Coronary artery (tissue), 2 donors: ENCODE measurements at regions not wholly inside any gene's neighbourhood (a gene's known extent, or its start where the extent isn't known, plus 50 kb on each side); places are given as distances from the start of the nearest gene placed in this dataset.

ENCODE experiments used
- DNase-seq: peaks from one replicate; pipeline ENCODE4 v3.0.0-alpha.2; 2017; ENCODE audit warnings: low spot score
- H3K27ac ChIP-seq, 2 donors: fragments of 200-600 bp; sonication (generic); one replicate each; pipeline ENCODE4 v1.5.1; 2016 to 2019
- H3K4me3 ChIP-seq: fragments of 200-600 bp; sonication (generic); 2 replicates; pipeline ENCODE4 v1.5.1; 2016; ENCODE audit warnings: mild to moderate bottlenecking, moderate library complexity
- TF ChIP-seq, protein P1 (sequence below): fragments of 200-600 bp; sonication (generic); IDR thresholded peaks from one replicate; pipeline ENCODE4 v1.5.1; 2019; ENCODE audit warnings: antibody characterized with exemption

DNA sequence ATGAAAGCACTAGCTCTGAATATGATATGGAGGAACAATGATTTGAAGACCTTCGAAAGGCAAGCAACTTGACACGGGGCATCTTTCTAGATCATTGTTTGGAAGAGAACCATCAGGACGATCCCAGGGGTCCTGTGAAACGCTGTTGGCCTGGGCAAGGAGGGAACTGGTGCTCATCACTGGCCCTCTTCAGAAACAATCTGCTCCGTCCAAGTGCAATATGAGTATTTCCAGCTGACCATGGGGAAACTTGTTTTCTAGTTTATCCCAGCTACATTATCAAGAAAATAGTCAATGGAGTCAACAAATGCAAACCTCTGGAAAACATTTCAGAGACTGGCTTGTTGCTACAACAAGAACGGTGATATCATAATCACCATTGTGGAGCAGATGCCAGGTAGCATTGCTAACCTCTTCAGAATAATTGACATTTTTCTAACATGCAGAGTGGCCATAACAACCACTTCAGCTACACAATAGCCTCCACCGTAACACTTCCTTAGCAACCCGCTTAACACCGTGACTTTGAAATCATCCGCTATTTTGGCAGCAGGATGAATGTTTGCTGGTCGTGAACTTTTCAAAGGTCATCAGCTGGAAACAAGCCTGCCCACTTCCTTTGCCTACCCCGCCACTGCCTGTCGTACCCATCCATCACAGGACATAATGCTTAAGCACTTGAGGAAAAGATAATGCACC lies 112.0 kb upstream of the PDE10A start:
- DNase-seq = no peak
- TF ChIP-seq, protein P1, sequence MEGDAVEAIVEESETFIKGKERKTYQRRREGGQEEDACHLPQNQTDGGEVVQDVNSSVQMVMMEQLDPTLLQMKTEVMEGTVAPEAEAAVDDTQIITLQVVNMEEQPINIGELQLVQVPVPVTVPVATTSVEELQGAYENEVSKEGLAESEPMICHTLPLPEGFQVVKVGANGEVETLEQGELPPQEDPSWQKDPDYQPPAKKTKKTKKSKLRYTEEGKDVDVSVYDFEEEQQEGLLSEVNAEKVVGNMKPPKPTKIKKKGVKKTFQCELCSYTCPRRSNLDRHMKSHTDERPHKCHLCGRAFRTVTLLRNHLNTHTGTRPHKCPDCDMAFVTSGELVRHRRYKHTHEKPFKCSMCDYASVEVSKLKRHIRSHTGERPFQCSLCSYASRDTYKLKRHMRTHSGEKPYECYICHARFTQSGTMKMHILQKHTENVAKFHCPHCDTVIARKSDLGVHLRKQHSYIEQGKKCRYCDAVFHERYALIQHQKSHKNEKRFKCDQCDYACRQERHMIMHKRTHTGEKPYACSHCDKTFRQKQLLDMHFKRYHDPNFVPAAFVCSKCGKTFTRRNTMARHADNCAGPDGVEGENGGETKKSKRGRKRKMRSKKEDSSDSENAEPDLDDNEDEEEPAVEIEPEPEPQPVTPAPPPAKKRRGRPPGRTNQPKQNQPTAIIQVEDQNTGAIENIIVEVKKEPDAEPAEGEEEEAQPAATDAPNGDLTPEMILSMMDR = no peak
- H3K4me3 ChIP-seq = no peak overlapping the region
- no peak overlapping the region for H3K27ac ChIP-seq

- Histone ChIP-seq H3K4me3 (no peak overlapping the region), H3K27ac (no peak overlapping the region)
- no peak for DNase-seq
- TF ChIP-seq, protein P1 = no peak
Observed at GRCh38 chr6:165770397-165771082, 107.5 kb upstream of the PDE10A start.

GRCh38 chr6:165769884-165770283 lies 106.8 kb upstream of the PDE10A start:
- H3K27ac ChIP-seq = no peak overlapping the region
- TF ChIP-seq, protein P1 = no peak
- no peak for DNase-seq
- no peak overlapping the region for H3K4me3 ChIP-seq

GRCh38 chr6:165769401-165769800 lies 106.4 kb upstream of the PDE10A start:
- no peak overlapping the region for H3K27ac ChIP-seq
- TF ChIP-seq, protein P1 = no peak
- H3K4me3 ChIP-seq = no peak overlapping the region
- no peak for DNase-seq

- no peak overlapping the region for H3K27ac ChIP-seq
- DNase-seq = no peak
- TF ChIP-seq, protein P1 = no peak
- H3K4me3 ChIP-seq = no peak overlapping the region
Observed at GRCh38 chr6:165768961-165769360, 105.9 kb upstream of the PDE10A start.

GRCh38 chr6:165767228-165767627 lies 104.2 kb upstream of the PDE10A start:
- TF ChIP-seq, protein P1 = no peak
- H3K27ac ChIP-seq = no peak overlapping the region
- DNase-seq = no peak
- no peak overlapping the region for H3K4me3 ChIP-seq

GRCh38 chr6:165766457-165766856 lies 103.4 kb upstream of the PDE10A start:
- no peak overlapping the region for H3K27ac ChIP-seq

More at GRCh38 chr6:165766457-165766856, 103.4 kb upstream of the PDE10A start:
- no peak overlapping the region for H3K4me3 ChIP-seq
- TF ChIP-seq, protein P1 = no peak
- no peak for DNase-seq
